Stimulated activated CD4-positive, alpha-beta T cell treated with anti-CD3 and anti-CD28 coated beads, Interleukin-15, amount 100 ng/mL, for 1 hour (primary cell): ENCODE measurements at regions not wholly inside any gene's neighbourhood (a gene's known extent, or its start where the extent isn't known, plus 50 kb on each side); places are given as distances from the start of the nearest gene placed in this dataset.

Experiments used
- DNase-seq, 2 donors: peaks; one replicate each; pipeline ENCODE4 v3.0.0-alpha.2; 2020; ENCODE audit warnings: low read depth in 1 of 2, low spot score in 1 of 2

DNA sequence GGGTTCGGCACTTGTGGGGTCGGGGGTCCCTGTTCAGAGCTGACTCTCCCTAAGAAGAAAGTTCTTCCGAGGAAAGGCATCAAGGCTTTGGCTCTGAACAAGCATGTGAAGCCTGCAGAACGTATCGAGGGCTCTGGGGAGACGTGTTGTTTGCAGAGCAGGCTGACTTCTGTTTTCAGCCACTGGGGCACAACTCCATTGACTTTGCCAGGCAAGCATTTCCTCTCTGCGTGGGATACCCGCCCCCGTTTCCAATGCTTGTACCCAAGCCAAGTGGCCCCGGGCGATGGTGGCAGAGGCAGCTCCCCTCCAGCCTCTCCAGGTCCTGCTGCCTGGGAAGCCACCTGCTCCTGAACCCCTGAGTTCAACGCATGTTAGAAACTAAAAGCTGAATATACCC lies 255.7 kb downstream of the RBFOX3 start:
- DNase-seq: no peak

DNA sequence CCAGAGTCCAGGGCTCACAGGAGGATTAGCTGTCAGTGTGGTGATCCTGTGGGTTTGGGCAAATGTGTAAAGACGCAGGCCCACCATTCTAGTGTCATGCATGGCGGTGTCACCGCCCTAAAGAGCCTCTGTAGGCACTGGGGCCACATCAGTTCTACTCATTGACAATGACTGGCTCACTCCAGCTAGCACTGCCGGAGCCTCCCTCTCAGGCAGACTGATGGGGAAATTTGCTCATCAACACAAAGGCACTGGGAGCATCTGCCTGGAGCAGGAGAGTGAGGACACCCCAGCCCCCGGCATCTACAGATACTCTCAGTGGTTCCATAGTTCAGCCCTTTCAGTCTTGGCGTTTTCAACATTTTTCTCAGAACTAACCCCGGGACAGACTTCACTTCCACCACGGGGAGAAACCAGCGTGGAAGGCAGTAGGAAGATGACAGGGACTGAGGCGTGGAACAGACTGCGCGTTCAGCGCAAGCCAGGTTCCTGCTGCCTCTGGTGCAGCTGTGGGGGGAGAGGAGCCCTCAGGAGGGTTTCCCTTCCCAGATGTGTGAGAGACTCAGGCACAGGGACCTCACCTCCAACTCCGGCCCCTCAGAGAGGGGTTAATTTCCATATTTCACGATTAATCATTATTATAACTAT lies 256.6 kb downstream of the RBFOX3 start:
- no peak for DNase-seq

DNA sequence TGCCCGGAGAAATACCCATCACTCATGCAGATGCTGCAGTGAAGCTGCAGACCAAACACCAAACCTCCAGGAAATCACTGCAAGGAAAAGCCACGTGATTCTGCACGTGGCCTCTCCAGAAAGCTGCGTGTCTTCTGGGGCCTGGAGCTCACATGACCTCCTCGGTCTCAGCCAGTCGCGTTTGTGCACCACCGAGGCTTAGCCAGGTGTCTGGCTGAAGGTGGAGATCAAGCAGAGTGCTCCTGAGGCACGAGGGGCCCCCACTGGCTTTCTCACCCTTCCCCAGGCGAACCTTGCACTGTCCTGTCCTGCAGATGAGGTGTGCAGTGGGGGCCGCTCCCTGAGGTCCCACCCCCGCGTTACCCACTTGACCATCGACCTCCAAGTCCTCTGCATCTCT lies 257.3 kb downstream of the RBFOX3 start:
- DNase-seq: no peak

- no peak for DNase-seq
Measured at GRCh38 chr17:79353016-79353415, 257.8 kb downstream of the RBFOX3 start.

DNA sequence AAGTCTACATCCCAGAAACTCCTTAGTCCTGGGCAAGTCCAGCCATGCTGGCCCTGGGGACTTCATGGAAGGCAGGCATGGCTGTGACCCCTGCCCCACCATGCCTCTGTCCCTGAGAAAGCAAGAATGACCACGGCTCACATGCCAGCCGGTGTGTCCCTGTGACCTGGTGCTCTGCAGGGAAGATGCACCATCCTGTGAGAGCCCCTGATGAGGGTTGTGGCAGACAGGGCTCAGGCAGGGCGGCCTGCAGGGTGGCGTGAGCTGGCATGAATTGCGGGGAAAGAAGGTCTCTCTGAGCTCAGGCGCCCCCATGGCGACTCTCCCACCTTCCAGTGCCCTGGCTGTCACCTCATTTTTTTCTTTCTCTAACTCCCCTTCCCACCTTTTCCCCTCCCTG lies 260.3 kb downstream of the RBFOX3 start:
- DNase-seq: no peak

GRCh38 chr17:79349506-79350400 lies 261.1 kb downstream of the RBFOX3 start:
- no peak for DNase-seq

GRCh38 chr17:79342376-79342775 lies 267.8 kb downstream of the ENGASE start:
- no peak for DNase-seq

DNA sequence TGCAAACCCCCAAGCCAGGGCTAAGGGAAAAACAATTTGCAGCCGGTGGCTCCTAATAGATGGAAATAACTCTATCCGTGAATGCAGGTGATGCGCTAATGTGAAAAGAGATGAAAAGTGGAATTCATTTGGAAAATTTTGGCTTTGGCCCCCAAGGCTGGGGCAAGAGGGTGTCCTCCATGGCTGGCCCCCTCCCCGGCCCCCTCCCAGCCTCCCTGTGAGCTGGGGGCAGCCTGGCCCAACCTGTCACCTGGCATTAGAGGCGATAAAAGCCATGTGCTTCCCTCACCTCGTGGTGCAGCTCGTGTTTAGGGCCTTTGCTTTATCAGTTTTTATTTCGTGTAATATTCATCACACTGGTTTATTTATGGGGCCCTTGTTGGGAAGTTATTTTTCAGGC lies 267.2 kb downstream of the ENGASE start:
- DNase-seq: no peak

DNA sequence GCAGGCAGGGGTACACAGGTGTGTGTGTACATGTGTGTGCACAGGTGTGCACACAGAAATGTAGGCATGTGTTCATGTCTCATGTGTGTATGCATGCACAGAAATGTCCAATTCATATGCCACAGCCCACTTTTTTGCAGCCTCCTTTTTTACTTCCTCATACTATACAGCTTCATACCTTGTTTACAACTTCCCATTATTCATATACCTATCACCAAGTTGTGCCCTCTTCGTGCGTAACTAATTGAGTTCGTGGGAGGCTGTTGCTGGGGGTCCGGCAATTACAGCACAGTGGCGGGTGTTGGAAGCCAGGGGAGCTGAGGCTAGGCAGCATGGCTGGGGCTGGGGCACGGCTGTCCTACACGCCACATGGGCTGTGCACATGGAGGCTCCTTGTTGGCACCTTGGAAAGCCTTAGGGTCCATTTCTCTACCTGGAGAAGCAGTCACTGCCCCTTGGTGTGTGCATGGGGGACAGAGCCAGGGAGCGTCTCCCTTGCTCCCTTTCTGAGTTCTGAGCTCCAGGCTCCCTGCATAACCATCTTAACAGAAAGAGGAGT lies 266.7 kb downstream of the ENGASE start:
- DNase-seq: no peak

GRCh38 chr17:79340333-79341221 lies 266.0 kb downstream of the ENGASE start:
- DNase-seq: no peak

DNA sequence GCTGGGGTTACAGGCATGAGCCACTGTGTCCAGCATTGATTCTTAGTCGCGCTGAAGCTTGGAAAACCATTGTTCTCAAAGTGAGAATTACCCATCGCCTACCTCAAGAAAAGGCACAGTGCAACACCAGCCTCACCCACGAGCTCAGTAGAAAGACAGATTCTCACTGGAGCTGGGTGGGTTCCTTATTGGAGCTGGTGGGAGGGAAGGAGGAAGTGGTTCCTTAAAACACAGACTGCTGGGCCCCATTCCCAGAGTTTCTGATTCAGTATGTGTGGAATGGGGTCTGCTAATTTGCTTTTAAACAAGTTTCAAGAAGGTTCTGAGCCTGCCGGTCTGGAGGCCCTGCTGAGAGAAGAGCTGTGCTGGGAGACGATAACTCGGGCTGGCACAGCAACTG lies 264.7 kb downstream of the ENGASE start:
- no peak for DNase-seq

GRCh38 chr17:79338604-79339003 lies 264.0 kb downstream of the ENGASE start:
- no peak for DNase-seq

DNA sequence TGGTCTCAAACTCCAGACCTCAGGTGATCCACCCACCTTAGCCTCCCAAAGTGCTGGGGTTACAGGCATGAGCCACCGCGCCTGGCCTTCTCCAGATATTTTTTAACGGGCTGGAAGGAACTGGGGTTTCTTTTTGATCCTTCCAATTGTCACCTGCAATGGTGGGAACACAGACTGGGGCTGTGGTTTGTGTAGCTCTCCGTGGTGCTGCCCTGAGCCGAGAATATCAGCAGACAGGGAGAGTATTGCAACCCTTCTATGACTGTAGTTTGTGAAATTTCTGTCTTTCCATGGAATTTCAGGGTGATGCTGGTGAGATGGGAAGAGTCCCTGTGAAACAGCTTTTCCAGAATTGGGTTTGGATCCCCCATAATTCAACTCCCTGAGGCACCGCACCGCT lies 263.5 kb downstream of the ENGASE start:
- DNase-seq: no peak

DNA sequence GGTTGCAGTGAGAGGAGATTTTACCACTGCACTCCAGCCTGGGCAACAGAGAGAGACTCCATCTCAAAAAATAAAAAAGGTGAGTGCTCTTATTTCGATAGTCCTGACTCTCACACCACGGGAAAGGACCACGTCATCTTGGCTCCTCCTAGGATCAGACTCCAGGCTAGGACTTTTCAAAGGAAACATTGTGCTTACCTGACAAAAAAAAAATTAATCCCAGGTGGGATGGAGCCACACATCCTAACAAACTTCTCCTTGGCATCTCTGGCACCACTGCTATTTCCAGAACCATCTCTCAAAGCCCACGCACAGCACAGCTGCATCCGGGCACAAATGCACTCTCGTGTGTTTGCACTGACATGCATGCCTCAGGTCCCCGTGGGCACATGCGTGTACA lies 262.4 kb downstream of the ENGASE start:
- DNase-seq: no peak

- DNase-seq: no peak
Measured at GRCh38 chr17:79335456-79335855, 260.8 kb downstream of the ENGASE start.

- no peak for DNase-seq
Measured at GRCh38 chr17:79332011-79332554, 257.5 kb downstream of the ENGASE start.

GRCh38 chr17:79331492-79331891 lies 256.9 kb downstream of the ENGASE start:
- no peak for DNase-seq

- no peak for DNase-seq
Measured at GRCh38 chr17:79330696-79331095, 256.1 kb downstream of the ENGASE start.

GRCh38 chr17:79330229-79330628 lies 255.6 kb downstream of the ENGASE start:
- DNase-seq: no peak

- DNase-seq: no peak
Measured at GRCh38 chr17:79326814-79327213, 252.2 kb downstream of the ENGASE start.
